DOHH2 (cell line): ENCODE measurements at regions not wholly inside any gene's neighbourhood (a gene's known extent, or its start where the extent isn't known, plus 50 kb on each side); places are given as distances from the start of the nearest gene placed in this dataset.
"Not testable (repeated sequence)": the region's sequence is repeated elsewhere in the genome, so short reads cannot be mapped to it uniquely, and the experiment has no call there.

Experiments used
- H3F3A ChIP-seq: fragments of 200-600 bp; sonication (generic), shearing (Covaris generic); 2 replicates; pipeline ENCODE4 v1.6.0; 2016; ENCODE audit warnings: antibody characterized with exemption, mild to moderate bottlenecking; ENCODE audit not compliant: control insufficient read depth, insufficient read depth
- H3K27ac ChIP-seq: fragments of 200-600 bp; sonication (generic); 2 replicates; pipeline ENCODE4 v1.5.1; 2014; ENCODE audit warnings: low read depth, mild to moderate bottlenecking, low read length, moderate library complexity
- H3K27me3 ChIP-seq: fragments of 200-600 bp; sonication (generic); 2 replicates; pipeline ENCODE4 v1.6.1; 2014; ENCODE audit warnings: mild to moderate bottlenecking, low read length, mixed read lengths; ENCODE audit not compliant: control insufficient read depth
- H3K36me3 ChIP-seq: fragments of 200-600 bp; sonication (generic); 2 replicates; pipeline ENCODE4 v1.6.1; 2014; ENCODE audit warnings: mild to moderate bottlenecking, low read length, moderate library complexity, mixed read lengths; ENCODE audit not compliant: control insufficient read depth
- H3K4me1 ChIP-seq: fragments of 200-600 bp; sonication (generic); 2 replicates; pipeline ENCODE4 v1.6.1; 2014; ENCODE audit warnings: mild to moderate bottlenecking, low read length, mixed read lengths; ENCODE audit not compliant: control insufficient read depth
- H3K4me2 ChIP-seq: fragments of 200-600 bp; sonication (generic); 2 replicates; pipeline ENCODE4 v1.6.0; 2014; ENCODE audit warnings: mild to moderate bottlenecking, low read length, moderate library complexity
- H3K4me3 ChIP-seq: fragments of 200-600 bp; sonication (generic); 2 replicates; pipeline ENCODE4 v1.5.1; 2014; ENCODE audit warnings: mild to moderate bottlenecking, low read length, mixed read lengths
- H3K79me2 ChIP-seq: fragments of 200-600 bp; sonication (generic); 2 replicates; pipeline ENCODE4 v1.6.1; 2014; ENCODE audit warnings: mild to moderate bottlenecking, low read length, mixed read lengths; ENCODE audit not compliant: control insufficient read depth
- H3K9me2 ChIP-seq: fragments of 200-600 bp; sonication (generic); replicated peaks from 2 replicates; pipeline ENCODE4 v1.6.1; 2014; ENCODE audit warnings: mild to moderate bottlenecking, low read length, mixed read lengths; ENCODE audit not compliant: control insufficient read depth
- H3K9me3 ChIP-seq: fragments of 200-600 bp; sonication (generic); 2 replicates; pipeline ENCODE4 v1.6.1; 2014; ENCODE audit warnings: antibody characterized with exemption, low read length, mixed read lengths; ENCODE audit not compliant: control insufficient read depth, insufficient read depth
- H4K20me1 ChIP-seq: fragments of 200-600 bp; sonication (generic); 2 replicates; pipeline ENCODE4 v1.6.0; 2014; ENCODE audit warnings: low read depth, mild to moderate bottlenecking, antibody characterized with exemption, low read length, moderate library complexity; ENCODE audit not compliant: control insufficient read depth, insufficient read depth
- EZH2phosphoT487 ChIP-seq: fragments of 200-600 bp; sonication (generic); IDR thresholded peaks from 2 replicates; pipeline ENCODE4 v1.6.1; 2017; ENCODE audit warnings: borderline replicate concordance, mild to moderate bottlenecking, antibody characterized with exemption, low read length, moderate library complexity, mixed read lengths
- TF ChIP-seq, protein P1 (sequence below): fragments of 200-600 bp; sonication (generic); IDR thresholded peaks from one replicate; pipeline ENCODE4 v1.5.1; 2014; ENCODE audit warnings: antibody characterized with exemption, mild to moderate bottlenecking, low read depth, low read length; ENCODE audit not compliant: poor library complexity, severe bottlenecking

DNA sequence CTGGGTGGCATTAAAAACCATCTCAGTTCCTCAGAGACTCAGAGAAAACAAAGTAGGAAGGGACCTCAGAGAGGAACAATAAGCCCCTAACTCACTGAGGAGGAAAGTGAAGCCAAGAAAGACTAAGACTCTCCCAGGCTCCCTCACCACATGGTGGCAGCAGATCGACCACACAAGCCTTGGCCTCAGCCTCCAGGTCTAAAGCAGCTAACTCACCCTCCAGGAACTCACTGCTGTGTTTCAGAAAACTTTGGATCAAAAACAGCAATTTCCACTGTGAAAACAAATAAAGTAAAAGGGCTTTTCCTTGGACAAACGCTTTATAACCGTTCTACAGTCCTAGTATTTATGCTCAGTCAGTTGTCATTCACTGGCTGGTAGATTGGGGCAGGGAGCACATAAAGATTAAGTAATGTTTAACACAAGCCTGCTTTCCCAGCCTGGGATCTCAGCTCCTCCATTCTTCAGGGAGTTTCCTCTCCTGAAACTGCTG is 137.4 kb downstream of the PPIAL4G start:
- not testable (repeated sequence) for H3K4me2 ChIP-seq, H3K9me2 ChIP-seq, H3K9me3 ChIP-seq, H3K4me3 ChIP-seq, H3F3A ChIP-seq, H3K79me2 ChIP-seq, H3K27ac ChIP-seq, H3K36me3 ChIP-seq, H4K20me1 ChIP-seq, H3K4me1 ChIP-seq
- TF ChIP-seq, protein P1, sequence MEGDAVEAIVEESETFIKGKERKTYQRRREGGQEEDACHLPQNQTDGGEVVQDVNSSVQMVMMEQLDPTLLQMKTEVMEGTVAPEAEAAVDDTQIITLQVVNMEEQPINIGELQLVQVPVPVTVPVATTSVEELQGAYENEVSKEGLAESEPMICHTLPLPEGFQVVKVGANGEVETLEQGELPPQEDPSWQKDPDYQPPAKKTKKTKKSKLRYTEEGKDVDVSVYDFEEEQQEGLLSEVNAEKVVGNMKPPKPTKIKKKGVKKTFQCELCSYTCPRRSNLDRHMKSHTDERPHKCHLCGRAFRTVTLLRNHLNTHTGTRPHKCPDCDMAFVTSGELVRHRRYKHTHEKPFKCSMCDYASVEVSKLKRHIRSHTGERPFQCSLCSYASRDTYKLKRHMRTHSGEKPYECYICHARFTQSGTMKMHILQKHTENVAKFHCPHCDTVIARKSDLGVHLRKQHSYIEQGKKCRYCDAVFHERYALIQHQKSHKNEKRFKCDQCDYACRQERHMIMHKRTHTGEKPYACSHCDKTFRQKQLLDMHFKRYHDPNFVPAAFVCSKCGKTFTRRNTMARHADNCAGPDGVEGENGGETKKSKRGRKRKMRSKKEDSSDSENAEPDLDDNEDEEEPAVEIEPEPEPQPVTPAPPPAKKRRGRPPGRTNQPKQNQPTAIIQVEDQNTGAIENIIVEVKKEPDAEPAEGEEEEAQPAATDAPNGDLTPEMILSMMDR = peak; percentile 58
- peaks cover 37% of the 10 kb centered on the region for H3K27me3 ChIP-seq

DNA sequence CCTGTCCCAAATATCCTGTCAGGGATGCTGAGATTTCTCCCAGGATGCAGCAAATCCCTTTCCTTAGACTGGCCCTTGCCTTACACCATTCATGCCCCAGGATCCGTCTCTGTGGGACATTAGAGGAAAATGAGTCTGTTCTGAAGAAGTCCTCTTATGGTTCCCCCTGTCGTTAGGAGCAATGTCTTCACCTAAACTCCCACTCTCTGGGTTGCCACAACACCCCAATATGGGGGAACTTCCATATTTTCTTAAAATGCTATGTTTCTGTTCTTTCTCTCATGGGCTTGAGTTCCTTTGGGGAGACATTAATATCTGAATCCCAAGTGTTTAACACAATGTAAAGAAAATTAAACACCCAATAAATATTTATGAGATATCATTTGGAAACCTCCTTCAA is 138.5 kb downstream of the PPIAL4G start:
- not testable (repeated sequence) for H3K36me3 ChIP-seq, H4K20me1 ChIP-seq, H3K9me2 ChIP-seq, H3K4me2 ChIP-seq, H3K27ac ChIP-seq, H3K9me3 ChIP-seq, H3K4me1 ChIP-seq, H3F3A ChIP-seq, H3K79me2 ChIP-seq, H3K4me3 ChIP-seq
- H3K27me3 ChIP-seq = peaks cover 29% of the 10 kb centered on the region

DNA sequence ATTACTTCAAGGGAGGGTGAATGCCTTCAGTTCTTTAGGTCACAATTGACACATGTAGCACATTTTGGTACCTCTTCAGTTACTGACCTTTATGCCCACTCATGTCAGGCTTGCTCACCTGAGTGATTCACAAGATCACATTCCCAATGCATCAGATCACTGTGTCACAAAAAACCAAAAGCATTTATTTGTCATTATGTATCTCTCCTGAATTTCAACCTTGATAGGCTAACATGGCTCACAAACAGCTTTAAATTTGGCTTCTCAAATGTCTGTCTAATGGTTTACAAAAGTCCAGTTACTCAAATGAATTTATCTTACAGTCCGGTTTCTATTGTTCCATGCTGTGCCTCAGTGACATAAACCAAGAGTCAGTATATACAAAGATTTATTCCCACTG is 141.4 kb downstream of the PPIAL4G start:
- H4K20me1 ChIP-seq, H3K9me3 ChIP-seq, H3K36me3 ChIP-seq, H3K9me2 ChIP-seq, H3K79me2 ChIP-seq, H3K4me2 ChIP-seq, H3K27ac ChIP-seq, H3K4me3 ChIP-seq, H3F3A ChIP-seq, H3K4me1 ChIP-seq: not testable (repeated sequence)
- peaks cover 12% of the 10 kb centered on the region for H3K27me3 ChIP-seq

DNA sequence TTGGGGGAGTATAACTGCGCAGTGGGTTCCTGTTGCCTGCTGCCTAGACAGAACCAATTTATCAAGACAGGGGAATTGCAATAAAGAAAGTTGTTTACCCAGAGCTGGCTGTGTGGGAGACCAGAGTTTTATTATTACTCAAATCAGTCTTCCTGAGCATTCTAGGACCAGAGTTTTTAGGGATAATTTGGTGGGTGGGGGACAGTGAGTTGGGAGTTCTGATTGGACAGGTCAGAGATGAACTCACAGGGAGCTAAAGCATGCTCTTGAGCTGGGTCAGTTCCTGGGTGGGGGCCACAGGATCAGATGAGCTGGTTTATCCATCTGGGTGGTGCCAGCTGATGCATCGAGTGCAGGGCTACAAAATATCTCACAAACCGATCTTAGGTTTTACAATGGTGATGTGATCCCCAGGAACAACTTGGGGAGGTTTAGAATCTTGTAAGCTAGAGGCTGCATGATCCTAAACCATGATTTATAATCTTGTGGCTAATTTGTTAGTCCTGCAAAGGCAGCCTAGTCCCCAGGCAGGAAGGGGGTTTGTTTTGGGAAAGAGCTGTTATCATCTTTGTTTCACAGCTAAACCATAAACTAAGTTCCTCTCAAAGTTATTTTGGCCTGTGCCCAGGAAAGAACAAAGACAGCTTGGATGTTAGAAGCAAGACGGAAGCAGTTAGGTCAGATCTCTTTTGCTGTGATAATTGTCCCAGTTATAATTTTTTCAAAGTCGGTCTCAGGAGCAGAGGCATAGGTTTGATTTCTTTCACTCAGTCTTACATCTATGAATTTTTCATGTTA is 146.8 kb downstream of the PPIAL4G start:
- not testable (repeated sequence) for H4K20me1 ChIP-seq, H3K4me2 ChIP-seq, H3K27ac ChIP-seq, H3K9me2 ChIP-seq, H3K79me2 ChIP-seq, H3K27me3 ChIP-seq, H3K9me3 ChIP-seq, H3K4me3 ChIP-seq, H3K36me3 ChIP-seq
- Histone ChIP-seq H3K4me1 (peaks cover 20% of the 10 kb centered on the region), H3F3A (peaks cover 14% of the 10 kb centered on the region)

DNA sequence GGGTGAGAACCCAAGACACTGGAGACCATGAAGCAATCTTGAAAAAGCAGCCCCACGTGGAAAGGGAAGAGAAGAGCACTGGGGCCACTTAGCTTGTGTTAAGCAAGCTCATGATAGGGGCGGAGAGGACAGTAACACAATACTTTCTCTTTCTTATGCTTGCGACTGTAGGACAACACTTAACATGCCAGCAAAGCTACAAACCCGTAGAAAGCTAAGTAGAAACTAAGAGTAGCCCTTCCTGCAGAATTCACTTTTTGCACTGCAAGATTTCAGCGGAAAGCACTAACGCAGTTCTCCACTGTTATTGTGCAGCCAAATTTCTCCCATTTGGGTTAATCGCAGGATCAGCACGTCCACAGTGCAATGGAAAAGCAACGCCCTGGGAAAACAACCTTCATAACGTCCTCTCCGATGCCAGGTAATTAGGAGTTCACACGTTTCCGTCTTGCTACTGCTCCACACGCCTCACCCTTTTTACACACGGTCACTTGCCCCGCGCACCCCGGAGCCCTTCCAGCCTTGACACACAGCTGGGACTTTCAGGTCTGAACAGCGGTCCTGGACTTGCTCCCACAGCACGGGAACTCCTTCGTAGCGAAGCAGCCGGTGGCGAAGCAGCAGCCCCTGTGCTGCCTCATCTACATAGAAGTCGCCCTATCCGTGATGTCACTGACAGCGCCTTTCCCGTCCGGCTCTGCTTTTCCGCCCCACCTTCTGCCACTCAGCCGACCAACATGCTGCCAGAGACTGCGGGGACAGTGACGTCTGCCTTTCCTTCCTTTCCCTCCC is 148.6 kb downstream of the PPIAL4G start:
- H3K36me3 ChIP-seq = no peaks in the 10 kb centered on the region
- peak overlapping the region; percentile 98 for H3K4me2 ChIP-seq
- TF ChIP-seq, protein P1 = no peak
- no peak for TF ChIP-seq EZH2phosphoT487
- peak overlapping the region; percentile 84 for H3K27ac ChIP-seq
- H3K4me1 ChIP-seq = peaks cover 20% of the 10 kb centered on the region
- H3F3A ChIP-seq = peaks cover 14% of the 10 kb centered on the region
- H3K4me3 ChIP-seq = peak overlapping the region; percentile 85
- H3K9me2 ChIP-seq = no peaks in the 10 kb centered on the region
- H3K9me3 ChIP-seq = peaks cover 9% of the 10 kb centered on the region; the same call in 1 of the 2 replicates
- H3K79me2 ChIP-seq = no peaks in the 10 kb centered on the region
- no peaks in the 10 kb centered on the region for H4K20me1 ChIP-seq
- H3K27me3 ChIP-seq = peaks cover 3% of the 10 kb centered on the region; the same call in 1 of the 2 replicates
